ENCODE measurements at regions not wholly inside any gene's neighbourhood (a gene's known extent, or its start where the extent isn't known, plus 50 kb on each side); places are given as distances from the start of the nearest gene placed in this dataset.
"Not testable (repeated sequence)": the region's sequence is repeated elsewhere in the genome, so short reads cannot be mapped to it uniquely, and the experiment has no call there.

DNA sequence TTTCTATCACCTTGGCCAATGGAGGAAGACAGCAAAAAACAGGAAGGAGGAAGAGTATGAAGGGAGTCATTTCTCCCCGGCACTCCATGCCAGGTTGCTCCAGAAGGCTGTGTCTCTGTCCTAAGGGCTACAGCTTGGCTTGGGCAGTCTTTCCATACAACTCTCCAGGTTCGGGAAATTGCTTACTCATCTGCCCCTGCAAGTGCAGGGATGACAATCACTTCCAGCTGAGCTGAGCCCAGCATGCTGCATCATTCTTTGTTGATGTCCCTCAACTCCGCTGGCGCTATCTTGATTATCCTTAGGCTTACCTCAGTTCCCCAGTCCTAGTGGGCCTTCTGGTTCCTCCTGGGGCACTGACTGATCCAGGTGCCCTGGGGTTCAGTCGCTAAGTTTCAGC is 86.9 kb upstream of the COPS8 start:
- no peak overlapping the region for H3K4me3 ChIP-seq (ENCODE audit: low read length)
- no peak for DNase-seq (ENCODE audit: low read depth, low spot score)

DNA sequence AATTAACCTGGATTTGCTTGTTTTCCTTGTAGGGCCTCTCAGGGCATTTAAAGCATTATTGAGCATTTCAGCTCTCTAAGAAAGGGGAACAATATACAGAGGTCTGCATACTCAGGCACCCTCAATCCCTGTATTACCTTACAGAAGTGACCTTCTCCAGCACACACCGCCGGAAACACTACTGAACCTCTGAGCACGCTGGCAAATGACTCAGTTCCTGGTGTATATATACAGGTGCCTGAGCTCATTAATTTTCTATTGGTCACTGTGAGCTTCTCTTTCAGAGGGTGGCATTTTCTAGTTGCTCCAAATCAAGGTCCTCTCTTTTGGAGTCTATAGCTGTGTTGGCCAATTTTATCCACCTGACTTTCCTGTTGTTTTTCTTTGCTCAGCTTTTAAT is 85.2 kb upstream of the COPS8 start:
- no peak overlapping the region for H3K4me3 ChIP-seq (ENCODE audit: low read length)

DNA sequence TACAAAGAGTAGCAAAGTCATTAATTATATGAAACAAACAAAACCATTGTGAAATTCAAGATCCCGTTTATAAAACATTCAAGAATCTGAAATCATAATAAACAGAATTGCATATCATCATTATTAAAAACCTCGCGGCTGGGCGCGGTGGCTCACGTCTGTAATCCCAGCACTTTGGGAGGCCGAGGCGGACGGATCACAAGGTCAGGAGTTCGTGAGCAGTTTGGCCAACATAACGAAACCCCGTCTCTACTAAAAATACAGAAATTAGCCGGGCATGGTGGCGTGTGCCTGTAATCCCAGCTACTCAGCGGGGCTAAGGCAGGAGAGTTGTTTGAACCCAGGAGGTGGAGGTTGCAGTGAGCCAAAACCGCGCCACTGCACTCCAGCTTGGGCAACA is 80.3 kb upstream of the COPS8 start:
- not testable (repeated sequence) for DNase-seq (ENCODE audit: low read depth, low spot score); H3K4me3 ChIP-seq (ENCODE audit: low read length)

More for the DNA sequence above, 85.2 kb upstream of the COPS8 start:
- DNase-seq (ENCODE audit: low read depth, low spot score) = no peak

DNA sequence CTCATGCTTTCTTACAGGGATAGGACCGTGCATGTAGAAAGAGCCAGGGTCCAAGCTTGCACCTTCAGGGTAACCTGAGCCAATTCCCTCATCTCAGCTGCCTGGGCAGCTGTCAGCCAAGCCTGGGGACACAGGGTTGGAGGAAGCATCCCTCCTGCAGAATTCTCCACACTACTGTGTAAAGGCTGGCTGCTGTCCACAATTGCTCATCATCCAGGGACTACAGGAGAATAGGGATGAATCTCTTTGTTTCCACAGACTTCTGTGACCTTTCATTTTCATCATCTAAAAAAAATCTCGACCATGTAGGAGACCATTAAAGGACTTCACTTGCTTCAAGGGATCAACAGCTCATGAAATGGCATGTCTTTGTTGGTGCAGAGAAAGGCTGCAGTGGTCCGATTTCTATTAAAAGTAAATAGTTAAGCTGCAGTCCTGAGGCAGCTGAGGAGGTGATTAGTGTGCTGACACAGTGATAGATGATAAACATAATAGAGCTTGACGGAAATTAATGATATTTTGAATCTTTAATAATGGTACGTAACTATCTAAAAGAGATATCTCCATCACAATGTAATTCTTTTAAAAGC is 74.4 kb upstream of the COPS8 start:
- no peak overlapping the region for H3K4me3 ChIP-seq (ENCODE audit: low read length)
- no peak for DNase-seq (ENCODE audit: low read depth, low spot score)

DNA sequence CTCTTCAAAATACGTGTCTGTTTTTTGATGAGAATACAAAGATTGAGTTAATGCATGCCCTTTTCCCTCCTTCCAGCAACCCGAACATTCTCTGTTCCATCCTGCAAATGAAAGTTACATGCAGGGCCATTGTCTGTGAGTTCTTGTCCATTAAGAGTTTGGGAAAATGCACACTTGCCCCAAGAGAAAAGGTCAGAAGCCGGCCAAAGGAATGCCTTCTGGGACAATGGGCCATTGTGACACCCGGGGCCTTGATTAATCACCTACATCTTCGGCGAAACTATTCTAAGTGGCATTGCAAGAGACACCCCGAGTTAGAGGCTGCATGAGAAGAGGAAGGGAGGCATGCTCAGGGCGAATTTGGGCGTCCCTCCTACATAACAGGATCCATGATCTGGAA is 73.7 kb upstream of the COPS8 start:
- H3K4me3 ChIP-seq (ENCODE audit: low read length) = no peak overlapping the region
- no peak for DNase-seq (ENCODE audit: low read depth, low spot score)

DNA sequence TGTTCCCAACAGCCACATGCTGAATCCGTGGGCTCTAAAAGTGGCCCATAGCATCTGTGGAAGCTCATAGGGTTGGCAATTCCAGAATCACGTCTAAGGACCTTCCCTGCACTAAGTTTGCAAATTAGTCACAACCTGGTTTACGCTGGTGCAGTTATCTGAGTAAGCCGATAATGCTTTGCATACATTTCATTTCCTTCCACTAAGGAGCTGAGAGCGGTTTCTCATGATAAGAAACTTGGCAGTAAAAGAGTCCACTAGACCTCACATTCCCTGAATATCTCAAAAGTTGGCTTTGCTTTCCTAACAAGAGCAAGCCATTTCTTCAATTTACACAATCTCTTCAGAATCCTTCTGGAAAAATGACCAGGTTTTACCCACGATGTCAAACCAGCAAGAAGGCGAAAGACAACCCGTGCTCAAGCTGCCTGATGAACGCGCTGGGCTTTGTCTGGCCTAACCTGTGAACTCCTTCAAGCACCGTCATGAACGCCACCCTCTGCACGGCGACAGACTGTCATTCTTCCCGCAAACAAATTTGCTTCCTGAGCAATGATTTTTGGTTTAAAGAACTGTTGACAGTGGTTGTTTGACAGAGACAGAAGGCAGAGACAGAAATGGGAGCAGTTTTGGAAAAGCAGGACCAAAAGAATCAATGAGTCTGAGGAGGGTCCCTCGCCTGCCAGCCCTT is 73.0 kb upstream of the COPS8 start:
- no peak for DNase-seq (ENCODE audit: low read depth, low spot score)
- H3K4me3 ChIP-seq (ENCODE audit: low read length) = no peak overlapping the region

DNA sequence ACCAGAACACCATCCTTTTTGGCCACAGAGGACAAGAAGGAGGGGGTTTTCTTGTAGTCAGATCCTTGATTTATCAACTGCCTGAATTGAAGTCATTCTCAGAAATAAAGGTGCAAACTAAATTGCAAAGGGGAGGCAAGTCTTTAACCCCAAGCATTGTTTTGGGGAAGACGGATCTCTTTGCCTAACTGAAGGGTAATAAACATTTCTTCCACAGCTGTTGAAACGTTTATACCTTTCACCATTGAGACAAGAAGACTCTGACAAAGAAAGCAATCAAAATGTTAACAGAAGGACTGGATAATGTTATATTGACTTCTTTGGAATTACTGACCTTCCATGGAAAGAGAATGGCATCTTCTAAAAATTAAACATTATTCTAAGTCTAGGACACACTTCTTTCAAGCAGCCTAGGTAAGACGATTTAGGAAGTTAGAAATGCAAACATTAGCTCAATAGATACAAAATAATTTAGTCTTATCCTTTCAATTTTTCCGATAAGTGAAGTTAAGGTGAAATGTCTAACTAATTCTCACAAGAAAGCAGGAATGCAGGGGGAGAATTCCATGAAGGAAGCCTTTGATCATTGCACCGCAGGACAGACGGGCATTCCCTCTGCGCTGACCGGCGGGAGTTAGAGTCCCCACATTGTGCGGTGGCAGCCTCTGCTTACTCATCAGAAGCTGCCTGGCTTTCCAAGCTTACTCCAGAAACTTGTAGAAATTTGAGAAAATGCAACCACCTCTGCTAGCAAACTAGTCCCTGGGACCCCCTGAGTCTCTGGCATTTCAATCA is 69.4 kb upstream of the COPS8 start:
- H3K4me3 ChIP-seq (ENCODE audit: low read length) = no peak overlapping the region
- no peak for DNase-seq (ENCODE audit: low read depth, low spot score)

DNA sequence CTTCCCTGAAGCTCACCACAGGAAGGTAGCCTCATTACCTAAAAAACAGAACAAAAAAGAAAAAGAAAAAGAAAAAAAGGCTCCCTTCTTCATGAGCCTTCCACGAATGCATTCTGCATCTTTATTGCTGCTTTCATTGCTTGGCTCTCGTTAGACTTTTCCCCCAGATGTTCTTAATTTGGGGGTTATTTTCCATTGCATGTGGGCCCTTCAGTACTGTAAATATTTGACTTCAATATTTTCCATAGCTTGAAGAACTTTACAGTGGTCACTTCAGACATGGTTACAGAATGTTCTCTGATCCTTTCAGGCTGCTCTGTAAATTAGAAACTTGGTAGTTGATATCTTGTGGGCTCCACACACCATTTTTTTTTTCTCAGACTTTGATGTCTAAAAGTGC is 65.6 kb upstream of the COPS8 start:
- DNase-seq (ENCODE audit: low read depth, low spot score) = no peak
- no peak overlapping the region for H3K4me3 ChIP-seq (ENCODE audit: low read length)

DNA sequence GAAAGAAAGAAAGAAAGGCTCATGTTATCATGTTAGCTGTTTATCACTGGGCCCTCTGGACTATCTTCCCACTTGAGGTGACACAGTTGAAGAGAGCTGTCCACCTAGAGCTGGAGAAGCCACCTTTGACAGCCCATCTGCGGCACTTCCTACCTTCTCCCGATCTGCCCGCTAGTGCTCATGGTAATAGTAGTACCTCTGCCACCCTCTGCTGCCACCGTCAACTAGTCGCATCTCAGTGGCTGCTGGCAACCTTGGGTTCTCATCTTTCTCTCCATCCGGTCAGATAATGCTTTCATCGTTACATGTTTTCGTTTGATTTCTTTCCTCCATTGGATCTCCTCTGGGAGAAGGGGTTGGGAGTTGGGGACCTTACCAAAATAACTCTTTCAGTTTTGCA is 63.2 kb upstream of the COPS8 start:
- no peak for DNase-seq (ENCODE audit: low read depth, low spot score)

DNA sequence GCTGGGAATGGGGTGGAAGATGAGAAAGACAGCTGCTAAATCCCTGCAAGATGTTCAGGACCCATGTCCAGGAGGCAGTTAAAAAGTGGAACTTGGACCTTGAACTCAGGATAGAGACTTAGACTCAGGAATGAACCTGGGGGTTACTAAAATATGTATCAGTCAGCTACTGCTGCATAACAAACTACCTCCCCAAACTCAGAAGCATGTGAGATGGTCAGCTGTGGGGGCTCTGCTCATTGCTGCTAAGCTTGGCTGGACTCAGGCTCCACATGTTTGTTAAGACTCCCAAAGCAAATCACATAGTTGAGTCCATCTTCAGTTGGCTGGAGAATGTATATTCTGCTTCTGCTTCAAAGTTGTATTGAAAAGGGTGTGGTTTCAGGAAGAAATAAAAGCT is 61.4 kb upstream of the COPS8 start:
- no peak for DNase-seq (ENCODE audit: low read depth, low spot score)
- H3K4me3 ChIP-seq (ENCODE audit: low read length) = no peak overlapping the region

More for the DNA sequence above, 63.2 kb upstream of the COPS8 start:
- no peak overlapping the region for H3K4me3 ChIP-seq (ENCODE audit: low read length)

DNA sequence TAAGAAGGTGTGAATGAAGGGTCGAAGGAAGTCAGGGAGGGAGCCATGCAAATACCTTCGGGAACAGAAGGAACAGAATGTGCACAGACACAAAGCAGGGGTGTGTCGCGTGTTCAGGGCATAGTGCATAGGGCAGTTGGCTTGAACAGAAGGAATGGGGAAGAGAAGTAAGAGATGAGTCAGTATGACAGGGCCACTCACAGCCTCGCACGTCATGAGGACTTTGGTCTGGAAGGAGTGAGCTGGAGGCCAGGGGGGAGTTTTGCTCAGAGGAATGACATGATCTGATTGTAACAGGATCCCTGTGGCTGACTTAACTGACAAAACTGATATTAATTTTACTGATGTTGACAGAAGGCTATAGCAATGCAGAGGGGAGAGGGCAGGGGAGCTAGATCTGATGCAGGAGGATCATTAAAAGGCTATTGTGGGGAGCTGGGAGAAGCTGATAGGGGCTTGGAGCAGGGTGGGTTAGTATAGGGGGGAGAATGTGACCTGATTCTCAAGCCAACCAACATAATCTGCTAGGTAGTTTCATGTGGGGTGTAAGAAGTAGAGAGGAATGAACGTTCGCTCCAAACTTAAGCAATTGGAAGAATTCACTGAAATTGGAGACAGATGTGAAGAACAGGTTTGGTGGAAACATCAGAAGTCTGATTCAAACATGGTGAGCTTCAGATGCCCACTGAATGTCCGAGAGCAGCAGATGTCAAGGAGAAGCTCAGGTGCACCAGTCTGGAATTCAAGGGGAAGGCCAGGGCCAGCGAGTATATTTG is 60.4 kb upstream of the COPS8 start:
- H3K4me3 ChIP-seq (ENCODE audit: low read length) = no peak overlapping the region
- no peak for DNase-seq (ENCODE audit: low read depth, low spot score)

DNA sequence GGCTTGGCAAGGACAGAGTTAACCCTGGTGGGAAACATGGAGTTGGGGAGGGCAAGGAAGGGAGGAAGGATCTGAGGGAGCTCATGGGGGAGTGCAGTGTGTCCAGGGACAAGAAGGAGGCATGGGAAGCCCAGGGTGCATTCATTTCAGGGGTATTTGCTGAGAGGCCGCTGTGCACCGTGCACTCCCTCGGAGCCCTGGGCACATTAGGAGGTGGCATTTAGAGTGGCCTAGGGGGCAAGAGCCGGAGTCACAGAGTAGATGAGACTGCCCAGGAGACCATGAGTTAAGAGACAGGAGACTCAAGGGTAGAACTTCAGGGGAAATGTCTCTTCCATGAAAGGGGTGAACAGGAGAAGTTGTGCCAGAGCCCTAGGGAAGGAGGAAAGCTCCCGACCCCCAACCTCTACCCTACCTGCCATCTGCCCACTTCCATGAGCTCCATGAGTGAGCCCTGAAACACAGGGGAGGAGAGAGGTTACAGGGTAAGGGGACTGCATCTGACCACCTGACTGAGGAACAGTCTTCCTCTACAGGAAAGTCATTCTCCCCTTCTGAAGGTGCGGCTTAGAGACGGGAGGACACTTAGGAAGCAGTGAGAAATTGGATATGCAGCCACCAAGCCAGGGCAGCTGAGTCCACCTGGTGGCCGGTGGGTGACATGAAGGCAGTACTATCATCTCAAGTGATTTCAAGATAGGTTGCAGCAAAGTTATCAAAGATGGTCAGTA is 58.5 kb upstream of the COPS8 start:
- no peak overlapping the region for H3K4me3 ChIP-seq (ENCODE audit: low read length)
- DNase-seq (ENCODE audit: low read depth, low spot score) = peak; percentile 39

DNA sequence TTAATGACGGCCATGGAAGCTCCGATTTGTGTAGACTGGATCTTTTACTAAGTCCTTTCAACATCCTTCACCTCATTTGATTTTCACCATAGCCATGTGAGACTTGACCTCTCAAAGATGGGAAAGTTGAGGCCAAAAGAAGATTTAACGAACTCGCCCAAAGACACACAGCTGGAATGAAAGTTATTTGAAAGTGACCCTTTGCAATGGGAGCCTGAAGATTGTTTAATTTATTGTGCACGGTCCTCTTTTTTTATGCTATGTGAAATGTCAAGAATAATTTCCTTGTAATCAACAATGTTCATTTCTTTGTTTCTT is 58.0 kb upstream of the COPS8 start:
- no peak overlapping the region for H3K4me3 ChIP-seq (ENCODE audit: low read length)
- DNase-seq (ENCODE audit: low read depth, low spot score) = no peak

DNA sequence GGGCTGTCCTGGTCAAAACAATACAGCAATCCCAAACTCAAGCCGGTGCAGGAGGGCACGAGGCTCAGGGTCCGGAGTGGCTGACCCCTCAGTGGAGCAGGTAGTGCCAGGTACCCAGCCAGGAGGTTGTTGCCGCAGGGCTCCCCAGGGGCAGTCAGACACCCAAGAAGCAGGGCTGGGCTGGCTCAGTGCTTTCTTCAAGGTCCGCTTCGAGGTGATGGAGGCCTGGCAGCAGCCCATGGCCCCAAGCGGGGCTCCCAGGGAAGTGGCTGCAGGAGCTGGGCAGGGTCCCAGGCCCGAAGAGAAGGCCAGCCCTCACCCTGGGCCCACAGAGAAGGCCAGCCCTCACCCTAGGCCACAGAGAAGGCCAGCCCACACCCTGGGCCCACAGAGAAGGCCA is 55.3 kb upstream of the COPS8 start:
- no peak for DNase-seq (ENCODE audit: low read depth, low spot score)
- no peak overlapping the region for H3K4me3 ChIP-seq (ENCODE audit: low read length)

DNA sequence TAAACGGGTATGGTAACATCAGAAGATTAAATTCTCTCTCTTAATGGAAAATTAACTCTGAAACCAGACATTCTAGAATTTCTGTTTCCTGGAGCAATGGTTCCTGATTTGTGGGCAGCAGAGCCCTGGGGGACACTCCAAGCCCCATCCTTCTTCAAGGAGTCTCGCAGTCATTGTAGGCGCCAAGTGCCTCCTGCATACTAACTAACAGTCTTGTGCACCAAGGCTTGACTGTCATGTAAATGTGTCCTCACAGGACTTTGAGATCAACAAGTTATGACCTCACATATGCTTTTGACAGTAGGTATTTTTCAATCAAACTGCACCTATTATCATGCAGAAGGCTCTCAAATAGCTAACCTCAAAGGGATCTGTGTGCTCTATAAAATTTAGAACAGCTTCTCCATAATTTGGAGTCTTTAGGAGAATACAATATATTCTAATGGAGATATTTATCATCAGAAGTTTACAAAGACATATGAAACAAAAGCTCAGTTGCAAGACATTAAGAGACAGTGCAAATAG is 52.1 kb upstream of the COPS8 start:
- DNase-seq (ENCODE audit: low read depth, low spot score) = no peak
- no peak overlapping the region for H3K4me3 ChIP-seq (ENCODE audit: low read length)

DNA sequence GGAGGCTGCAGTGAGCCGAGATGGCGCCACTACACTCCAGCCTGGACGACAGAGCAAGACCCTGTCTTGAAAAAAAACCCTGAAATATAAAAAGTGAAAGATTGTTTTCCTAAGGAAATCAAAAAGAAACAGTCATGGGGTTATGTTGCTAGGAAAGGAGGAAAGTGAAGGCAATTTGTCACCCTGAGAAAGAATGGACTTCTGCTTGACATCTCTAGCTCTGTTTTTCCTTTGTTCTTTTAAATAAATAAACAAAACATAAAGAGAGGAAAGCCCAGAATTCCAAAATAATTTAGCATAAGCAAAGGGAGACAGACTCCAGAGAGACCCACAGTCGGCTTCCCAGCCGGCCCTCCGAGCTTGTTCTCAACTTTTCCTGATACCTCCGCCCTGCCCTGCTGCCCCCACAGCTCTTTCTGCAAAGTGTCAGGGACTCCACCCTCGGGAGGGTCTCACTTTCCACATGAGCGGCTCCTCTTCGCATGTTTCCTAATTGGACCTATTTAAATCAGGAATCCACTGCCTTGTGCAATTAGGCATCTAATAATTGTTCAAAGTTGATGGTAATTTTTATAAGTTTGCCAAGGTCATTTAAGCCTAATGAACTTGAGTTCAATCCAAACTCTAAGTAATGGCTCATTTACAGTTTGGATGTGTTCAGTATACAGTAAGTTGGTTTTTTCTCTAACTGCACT is 49.8 kb upstream of the COPS8 start:
- H3K4me3 ChIP-seq (ENCODE audit: low read length) = no peak overlapping the region
- no peak for DNase-seq (ENCODE audit: low read depth, low spot score)

Measured in Jurkat, Clone E6-1 (cell line).